NCI-H2081 (cell line): ENCODE measurements at regions not wholly inside any gene's neighbourhood (a gene's known extent, or its start where the extent isn't known, plus 50 kb on each side); places are given as distances from the start of the nearest gene placed in this dataset.
"Not testable (repeated sequence)": the region's sequence is repeated elsewhere in the genome, so short reads cannot be mapped to it uniquely, and the experiment has no call there.

Experiments
- DNase-seq, 2 experiments: peaks; one replicate each; lab custom pipeline; 2025; lab: John Stamatoyannopoulos, UW

GRCh38 chr16:75996491-75996890 lies 270.2 kb upstream of the CPHXL start:
- DNase-seq, result no peak

- no peak for DNase-seq
Observed at GRCh38 chr16:75997606-75998005, 271.3 kb upstream of the CPHXL start.

GRCh38 chr16:76007645-76008044 lies 269.6 kb upstream of the CNTNAP4 start:
- DNase-seq, result no peak

GRCh38 chr16:76023835-76024234 lies 253.4 kb upstream of the CNTNAP4 start:
- no peak for DNase-seq

GRCh38 chr16:76035689-76036088 lies 241.5 kb upstream of the CNTNAP4 start:
- peak in 1 of 2 experiments; percentile 0 for DNase-seq

GRCh38 chr16:76038097-76038496 lies 239.1 kb upstream of the CNTNAP4 start:
- no peak for DNase-seq

GRCh38 chr16:76052725-76053124 lies 224.5 kb upstream of the CNTNAP4 start:
- DNase-seq, result no peak

GRCh38 chr16:76059186-76059585 lies 218.0 kb upstream of the CNTNAP4 start:
- DNase-seq, result no peak

- DNase-seq, result no peak
Observed at GRCh38 chr16:76059701-76060100, 217.5 kb upstream of the CNTNAP4 start.

GRCh38 chr16:76071690-76072089 lies 205.5 kb upstream of the CNTNAP4 start:
- DNase-seq, result no peak

- no peak for DNase-seq
Observed at GRCh38 chr16:76081967-76082366, 195.2 kb upstream of the CNTNAP4 start.

GRCh38 chr16:76106647-76107046 lies 170.6 kb upstream of the CNTNAP4 start:
- no peak for DNase-seq

- DNase-seq, result no peak
Observed at GRCh38 chr16:76108460-76108859, 168.7 kb upstream of the CNTNAP4 start.

- no peak for DNase-seq
Observed at GRCh38 chr16:76114681-76115080, 162.5 kb upstream of the CNTNAP4 start.

- DNase-seq, result no peak
Observed at GRCh38 chr16:76118344-76118743, 158.9 kb upstream of the CNTNAP4 start.

GRCh38 chr16:76121636-76122035 lies 155.6 kb upstream of the CNTNAP4 start:
- DNase-seq, result no peak

GRCh38 chr16:76123966-76124365 lies 153.2 kb upstream of the CNTNAP4 start:
- DNase-seq, result no peak

- no peak for DNase-seq
Observed at GRCh38 chr16:76125871-76126270, 151.3 kb upstream of the CNTNAP4 start.

- not testable (repeated sequence) for DNase-seq
Observed at GRCh38 chr16:76138056-76138455, 139.1 kb upstream of the CNTNAP4 start.

GRCh38 chr16:76157629-76158028 lies 119.6 kb upstream of the CNTNAP4 start:
- no peak for DNase-seq

- no peak for DNase-seq
Observed at GRCh38 chr16:76162046-76162445, 115.2 kb upstream of the CNTNAP4 start.

GRCh38 chr16:76164970-76165558 lies 112.1 kb upstream of the CNTNAP4 start:
- no peak for DNase-seq

GRCh38 chr16:76175718-76176117 lies 101.5 kb upstream of the CNTNAP4 start:
- no peak for DNase-seq

GRCh38 chr16:76176153-76176552 lies 101.0 kb upstream of the CNTNAP4 start:
- DNase-seq, result no peak

GRCh38 chr16:76176616-76177015 lies 100.6 kb upstream of the CNTNAP4 start:
- DNase-seq, result no peak
